Fibroblast of mammary gland (primary cell): ENCODE measurements at regions not wholly inside any gene's neighbourhood (a gene's known extent, or its start where the extent isn't known, plus 50 kb on each side); places are given as distances from the start of the nearest gene placed in this dataset.
"Not testable (repeated sequence)": the region's sequence is repeated elsewhere in the genome, so short reads cannot be mapped to it uniquely, and the experiment has no call there.

Source experiments
- DNase-seq: peaks from one replicate; pipeline ENCODE4 v3.0.0-alpha.2; 2010; ENCODE audit warnings: low read depth
- H3K4me3 ChIP-seq: 2 replicates; pipeline ENCODE4 v1.5.1; 2011; ENCODE audit warnings: low read depth, mild to moderate bottlenecking, low read length, moderate library complexity; ENCODE audit not compliant: control insufficient read depth
- CTCF ChIP-seq: conservative IDR thresholded peaks from 2 replicates; pipeline ENCODE4 v1.5.1; 2011; ENCODE audit warnings: low read depth, low read length, inconsistent platforms; ENCODE audit not compliant: control insufficient read depth, insufficient read depth

GRCh38 chr19:30288911-30289310, 83.3 kb upstream of the ZNF536 start:
- H3K4me3 ChIP-seq: no peak overlapping the region
- no peak for DNase-seq
- no peak for TF ChIP-seq CTCF

- no peak overlapping the region for H3K4me3 ChIP-seq
- DNase-seq: no peak
- TF ChIP-seq CTCF: no peak
Measured at GRCh38 chr19:30289336-30289735, 82.8 kb upstream of the ZNF536 start.

GRCh38 chr19:30290805-30291204, 81.4 kb upstream of the ZNF536 start:
- H3K4me3 ChIP-seq, DNase-seq: not testable (repeated sequence)

- H3K4me3 ChIP-seq: no peak overlapping the region
- no peak for DNase-seq
- no peak for TF ChIP-seq CTCF
Measured at GRCh38 chr19:30293051-30293785, 79.0 kb upstream of the ZNF536 start.

- no peak for DNase-seq
- H3K4me3 ChIP-seq: no peak overlapping the region
- no peak for TF ChIP-seq CTCF
Measured at GRCh38 chr19:30297969-30298368, 74.2 kb upstream of the ZNF536 start.

- TF ChIP-seq CTCF: no peak
- no peak overlapping the region for H3K4me3 ChIP-seq
- DNase-seq: no peak
Measured at GRCh38 chr19:30303131-30303654, 69.0 kb upstream of the ZNF536 start.

- H3K4me3 ChIP-seq: no peak overlapping the region
- no peak for TF ChIP-seq CTCF
- no peak for DNase-seq
Measured at GRCh38 chr19:30304540-30304939, 67.6 kb upstream of the ZNF536 start.
